ENCODE measurements at regions not wholly inside any gene's neighbourhood (a gene's known extent, or its start where the extent isn't known, plus 50 kb on each side); places are given as distances from the start of the nearest gene placed in this dataset.

DNA sequence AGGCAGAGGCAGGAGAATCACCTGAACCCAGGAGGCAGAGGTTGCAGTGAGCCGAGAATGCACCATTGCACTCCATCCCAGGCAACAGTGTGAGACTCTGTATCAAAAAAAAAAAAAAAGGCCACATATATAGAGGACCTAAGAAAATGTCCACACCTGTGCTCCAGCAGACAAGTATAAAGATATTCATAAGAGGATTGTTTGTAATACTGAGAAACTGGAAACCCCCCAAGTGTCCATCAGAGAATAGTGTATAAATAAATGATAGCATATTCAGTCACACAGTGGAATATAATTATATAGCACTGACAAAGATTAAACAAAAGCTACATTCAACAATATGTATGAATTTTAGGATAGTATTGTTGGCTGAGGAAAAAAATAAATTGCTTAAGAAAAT is 1050.6 kb downstream of the GRM8 start (continued):
- TF ChIP-seq ZNF217 (CRISPR knock-in tag; IDR thresholded peaks at IDR 0.05): no peak

DNA sequence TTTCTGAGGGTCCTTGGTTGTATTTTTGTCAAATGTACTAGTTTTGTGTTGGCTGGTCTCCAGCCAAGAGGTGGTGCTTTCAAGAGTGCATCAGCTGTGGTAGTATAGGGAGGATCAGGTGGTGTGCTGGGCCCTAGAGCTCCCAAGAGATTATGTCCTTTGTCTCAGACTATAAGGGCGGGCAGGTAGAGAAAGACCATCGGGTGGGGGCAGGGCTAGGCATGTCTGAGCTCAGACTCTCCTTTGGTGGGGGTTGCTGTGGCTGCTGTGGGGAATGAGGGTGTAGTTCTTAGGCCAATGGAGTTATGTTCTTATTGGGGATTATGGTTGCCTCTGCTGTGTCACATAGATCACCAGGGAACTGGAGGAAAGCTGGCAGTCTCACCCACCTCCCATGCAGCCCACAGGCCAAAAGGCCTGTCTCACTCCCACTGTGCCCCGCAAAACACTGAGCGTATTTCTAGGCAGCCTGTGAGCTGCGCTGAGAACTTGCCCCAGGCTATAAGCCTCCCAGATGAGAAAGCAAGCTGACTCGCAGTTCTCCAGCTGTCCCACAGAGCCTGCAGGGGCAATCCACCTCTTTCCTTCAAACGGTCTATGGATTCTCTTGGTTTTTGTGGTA is 1066.7 kb downstream of the GRM8 start:
- no peaks in the 10 kb centered on the region for H4K20me1 ChIP-seq (replicated peaks; ENCODE audit: control insufficient read depth, insufficient read depth, low read length)

More for the DNA sequence above, 1066.7 kb downstream of the GRM8 start:
- ChIA-PET CTCF (ENCODE audit: low intra/inter-chr PET ratio) (no interaction called here), POLR2A (no interaction called here)
- FAIRE-seq: no peak
- no peaks in the 10 kb centered on the region for H3K79me2 ChIP-seq (ENCODE audit: control insufficient read depth, insufficient read depth, low read length)
- no peak overlapping the region for H3K4me3 ChIP-seq
- H3K9me3 ChIP-seq (replicated peaks; ENCODE audit: control insufficient read depth, insufficient read depth, low read depth, low read length): no peaks in the 10 kb centered on the region
- 0% methylated on average over 7 of the region's 7 CpGs for WGBS (ENCODE audit: insufficient coverage, low coverage, missing lambda C conversion rate)
- no peaks in the 10 kb centered on the region for H3K9me1 ChIP-seq (ENCODE audit: control insufficient read depth, insufficient read depth, low read length)
- TF ChIP-seq, protein P1, sequence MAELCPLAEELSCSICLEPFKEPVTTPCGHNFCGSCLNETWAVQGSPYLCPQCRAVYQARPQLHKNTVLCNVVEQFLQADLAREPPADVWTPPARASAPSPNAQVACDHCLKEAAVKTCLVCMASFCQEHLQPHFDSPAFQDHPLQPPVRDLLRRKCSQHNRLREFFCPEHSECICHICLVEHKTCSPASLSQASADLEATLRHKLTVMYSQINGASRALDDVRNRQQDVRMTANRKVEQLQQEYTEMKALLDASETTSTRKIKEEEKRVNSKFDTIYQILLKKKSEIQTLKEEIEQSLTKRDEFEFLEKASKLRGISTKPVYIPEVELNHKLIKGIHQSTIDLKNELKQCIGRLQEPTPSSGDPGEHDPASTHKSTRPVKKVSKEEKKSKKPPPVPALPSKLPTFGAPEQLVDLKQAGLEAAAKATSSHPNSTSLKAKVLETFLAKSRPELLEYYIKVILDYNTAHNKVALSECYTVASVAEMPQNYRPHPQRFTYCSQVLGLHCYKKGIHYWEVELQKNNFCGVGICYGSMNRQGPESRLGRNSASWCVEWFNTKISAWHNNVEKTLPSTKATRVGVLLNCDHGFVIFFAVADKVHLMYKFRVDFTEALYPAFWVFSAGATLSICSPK (IDR thresholded peaks at IDR 0.05; ENCODE audit: borderline replicate concordance): no peak
- TF ChIP-seq, protein P2, sequence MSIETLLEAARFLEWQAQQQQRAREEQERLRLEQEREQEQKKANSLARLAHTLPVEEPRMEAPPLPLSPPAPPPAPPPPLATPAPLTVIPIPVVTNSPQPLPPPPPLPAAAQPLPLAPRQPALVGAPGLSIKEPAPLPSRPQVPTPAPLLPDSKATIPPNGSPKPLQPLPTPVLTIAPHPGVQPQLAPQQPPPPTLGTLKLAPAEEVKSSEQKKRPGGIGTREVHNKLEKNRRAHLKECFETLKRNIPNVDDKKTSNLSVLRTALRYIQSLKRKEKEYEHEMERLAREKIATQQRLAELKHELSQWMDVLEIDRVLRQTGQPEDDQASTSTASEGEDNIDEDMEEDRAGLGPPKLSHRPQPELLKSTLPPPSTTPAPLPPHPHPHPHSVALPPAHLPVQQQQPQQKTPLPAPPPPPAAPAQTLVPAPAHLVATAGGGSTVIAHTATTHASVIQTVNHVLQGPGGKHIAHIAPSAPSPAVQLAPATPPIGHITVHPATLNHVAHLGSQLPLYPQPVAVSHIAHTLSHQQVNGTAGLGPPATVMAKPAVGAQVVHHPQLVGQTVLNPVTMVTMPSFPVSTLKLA (conservative IDR thresholded peaks at IDR 0.05): no peak
- TF ChIP-seq ZNF431 (CRISPR knock-in tag; IDR thresholded peaks at IDR 0.05) (no peak), ZNF311 (CRISPR knock-in tag; IDR thresholded peaks at IDR 0.05) (no peak), ZNF644 (tag; IDR thresholded peaks at IDR 0.05; ENCODE audit: low read depth) (no peak), FIP1L1 (IDR thresholded peaks at IDR 0.05; ENCODE audit: low read depth, low read length, poor library complexity, severe bottlenecking) (no peak), SMARCC2 (IDR thresholded peaks at IDR 0.05; ENCODE audit: low read depth) (no peak), CCNT2 (IDR thresholded peaks at IDR 0.05; ENCODE audit: borderline replicate concordance, extremely low read depth, insufficient read length, low read depth, low read length) (no peak), ZNF445 (CRISPR knock-in tag; IDR thresholded peaks at IDR 0.05; ENCODE audit: low read depth) (no peak)
- BruUV-seq (replicated peaks): no TSS peak
- no peaks in the 10 kb centered on the region for H3K36me3 ChIP-seq (ENCODE audit: control insufficient read depth, insufficient read depth, low read length)
- H3K9ac ChIP-seq (ENCODE audit: insufficient read depth in 1 of 2, low read depth in 2 of 2, low read length in 2 of 2): no peak overlapping the region
- DNase-seq (ENCODE audit: extremely low read depth in 1 of 4, low spot score in 3 of 4): no peak
- no peak overlapping the region for H3K27ac ChIP-seq (ENCODE audit: extremely low read depth, low read depth, low read length)
- no peak overlapping the region for H2AFZ ChIP-seq (ENCODE audit: low read depth, low read length)
- no peaks in the 10 kb centered on the region for H3K4me1 ChIP-seq (replicated peaks in 1 of 2; ENCODE audit: control insufficient read depth in 2 of 2, insufficient read depth in 2 of 2, low read length in 2 of 2)
- intact Hi-C loops (cut with micrococcal nuclease) (no loop called here), in situ Hi-C loops (cut with MboI) (no loop called here)
- H3K4me2 ChIP-seq (ENCODE audit: insufficient read depth, low read length): no peak overlapping the region
- ATAC-seq: no peak
- no peaks in the 10 kb centered on the region for H3K27me3 ChIP-seq (ENCODE audit: control insufficient read depth in 2 of 2, insufficient read depth in 2 of 2, low read length in 2 of 2)
